PFSK-1 (cell line): ENCODE measurements at regions not wholly inside any gene's neighbourhood (a gene's known extent, or its start where the extent isn't known, plus 50 kb on each side); places are given as distances from the start of the nearest gene placed in this dataset.

Experiments
- FOXP2 ChIP-seq: optimal IDR thresholded peaks from 2 replicates; pipeline ENCODE3; 2011; ENCODE audit warnings: borderline replicate concordance, control low read depth, inconsistent platforms; ENCODE audit not compliant: insufficient read depth; ENCODE audit errors: extremely low read length, extremely low read depth
- POLR2AphosphoS5 ChIP-seq: IDR thresholded peaks from 2 replicates; pipeline ENCODE4 v1.6.1; 2012; ENCODE audit warnings: low read depth, mild to moderate bottlenecking, control low read depth, low read length, moderate library complexity
- SIN3A ChIP-seq: IDR thresholded peaks from 2 replicates; pipeline ENCODE4 v1.6.1; 2012; ENCODE audit warnings: mild to moderate bottlenecking, low read length, moderate library complexity, borderline replicate concordance; ENCODE audit not compliant: insufficient read depth
- TAF1 ChIP-seq: IDR thresholded peaks from 2 replicates; pipeline ENCODE4 v1.6.1; 2012; ENCODE audit warnings: low read length, control low read depth, borderline replicate concordance; ENCODE audit not compliant: insufficient read depth
- TF ChIP-seq, protein P1 (sequence below), 2 experiments: IDR thresholded peaks; 2 replicates each; pipeline versions ENCODE4 v1.6.1 to v1.8.0; 2011 to 2012; ENCODE audit warnings: low read depth in 2 of 2, low read length in 2 of 2, control low read depth in 1 of 2, inconsistent platforms in 1 of 2, mild to moderate bottlenecking in 1 of 2, moderate library complexity in 1 of 2; ENCODE audit not compliant: insufficient read depth in 1 of 2

DNA sequence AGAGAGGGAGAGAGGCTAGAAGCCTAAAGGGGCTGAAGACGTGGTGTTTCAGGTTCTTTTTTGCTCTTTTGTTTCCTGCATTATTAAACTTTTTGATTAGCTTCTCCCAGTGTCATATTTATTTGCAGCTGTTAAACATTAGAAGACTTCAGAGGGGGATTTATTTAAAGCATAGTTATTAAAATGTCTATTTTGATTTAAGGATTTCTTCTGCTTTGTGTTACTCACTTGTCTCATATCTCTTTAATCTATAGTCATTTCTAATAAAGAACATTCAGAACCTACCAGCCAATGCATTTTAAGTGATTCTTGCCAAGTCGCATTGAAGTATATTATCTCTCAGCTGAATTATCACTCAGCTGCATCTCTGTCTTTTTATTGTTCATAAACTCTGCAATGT is 152.0 kb upstream of the DYRK2 start:
- TF ChIP-seq POLR2AphosphoS5 (no peak), FOXP2 (no peak), TAF1 (no peak), SIN3A (no peak)
- TF ChIP-seq, protein P1, sequence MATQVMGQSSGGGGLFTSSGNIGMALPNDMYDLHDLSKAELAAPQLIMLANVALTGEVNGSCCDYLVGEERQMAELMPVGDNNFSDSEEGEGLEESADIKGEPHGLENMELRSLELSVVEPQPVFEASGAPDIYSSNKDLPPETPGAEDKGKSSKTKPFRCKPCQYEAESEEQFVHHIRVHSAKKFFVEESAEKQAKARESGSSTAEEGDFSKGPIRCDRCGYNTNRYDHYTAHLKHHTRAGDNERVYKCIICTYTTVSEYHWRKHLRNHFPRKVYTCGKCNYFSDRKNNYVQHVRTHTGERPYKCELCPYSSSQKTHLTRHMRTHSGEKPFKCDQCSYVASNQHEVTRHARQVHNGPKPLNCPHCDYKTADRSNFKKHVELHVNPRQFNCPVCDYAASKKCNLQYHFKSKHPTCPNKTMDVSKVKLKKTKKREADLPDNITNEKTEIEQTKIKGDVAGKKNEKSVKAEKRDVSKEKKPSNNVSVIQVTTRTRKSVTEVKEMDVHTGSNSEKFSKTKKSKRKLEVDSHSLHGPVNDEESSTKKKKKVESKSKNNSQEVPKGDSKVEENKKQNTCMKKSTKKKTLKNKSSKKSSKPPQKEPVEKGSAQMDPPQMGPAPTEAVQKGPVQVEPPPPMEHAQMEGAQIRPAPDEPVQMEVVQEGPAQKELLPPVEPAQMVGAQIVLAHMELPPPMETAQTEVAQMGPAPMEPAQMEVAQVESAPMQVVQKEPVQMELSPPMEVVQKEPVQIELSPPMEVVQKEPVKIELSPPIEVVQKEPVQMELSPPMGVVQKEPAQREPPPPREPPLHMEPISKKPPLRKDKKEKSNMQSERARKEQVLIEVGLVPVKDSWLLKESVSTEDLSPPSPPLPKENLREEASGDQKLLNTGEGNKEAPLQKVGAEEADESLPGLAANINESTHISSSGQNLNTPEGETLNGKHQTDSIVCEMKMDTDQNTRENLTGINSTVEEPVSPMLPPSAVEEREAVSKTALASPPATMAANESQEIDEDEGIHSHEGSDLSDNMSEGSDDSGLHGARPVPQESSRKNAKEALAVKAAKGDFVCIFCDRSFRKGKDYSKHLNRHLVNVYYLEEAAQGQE (IDR thresholded peaks at IDR 0.05; ENCODE audit: insufficient read depth in 1 of 2, low read depth in 2 of 2, low read length in 2 of 2): no peak

DNA sequence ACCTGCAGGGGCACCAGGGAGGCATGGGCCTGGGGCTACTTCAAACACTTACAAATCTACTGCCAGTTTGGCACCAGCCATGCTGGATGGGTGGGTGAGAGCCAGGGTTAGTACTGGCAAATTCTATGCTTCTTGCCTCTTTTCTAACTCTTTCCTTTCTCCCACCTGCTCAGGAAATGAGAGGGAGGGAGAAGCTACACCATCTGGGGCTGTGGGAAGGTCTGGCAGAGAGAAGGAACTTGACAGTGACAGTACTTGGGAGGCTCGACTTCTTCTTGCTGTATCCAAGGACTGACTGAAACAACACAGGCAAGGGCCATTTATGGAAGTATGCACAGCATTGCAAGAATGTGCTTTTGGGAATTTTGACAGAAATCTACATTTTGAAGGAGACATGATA is 149.6 kb upstream of the DYRK2 start:
- TF ChIP-seq FOXP2 (no peak), POLR2AphosphoS5 (no peak), SIN3A (no peak), TAF1 (no peak)
- TF ChIP-seq, protein P1 (IDR thresholded peaks at IDR 0.05; ENCODE audit: insufficient read depth in 1 of 2, low read depth in 2 of 2, low read length in 2 of 2): no peak

GRCh38 chr12:67501362-67501761 is 147.2 kb upstream of the DYRK2 start:
- TF ChIP-seq FOXP2 (no peak), SIN3A (no peak), TAF1 (no peak), POLR2AphosphoS5 (no peak)
- TF ChIP-seq, protein P1 (IDR thresholded peaks at IDR 0.05; ENCODE audit: insufficient read depth in 1 of 2, low read depth in 2 of 2, low read length in 2 of 2): no peak

- TF ChIP-seq TAF1 (no peak), POLR2AphosphoS5 (no peak), SIN3A (no peak), FOXP2 (no peak)
- TF ChIP-seq, protein P1 (IDR thresholded peaks at IDR 0.05; ENCODE audit: insufficient read depth in 1 of 2, low read depth in 2 of 2, low read length in 2 of 2): no peak
These were observed 144.5 kb upstream of the DYRK2 start for GRCh38 chr12:67504026-67504425.

- TF ChIP-seq POLR2AphosphoS5 (no peak), TAF1 (no peak), FOXP2 (no peak), SIN3A (no peak)
- TF ChIP-seq, protein P1 (IDR thresholded peaks at IDR 0.05; ENCODE audit: insufficient read depth in 1 of 2, low read depth in 2 of 2, low read length in 2 of 2): no peak
These were observed 141.8 kb upstream of the DYRK2 start for GRCh38 chr12:67506739-67507138.
